ENCODE measurements at regions not wholly inside any gene's neighbourhood (a gene's known extent, or its start where the extent isn't known, plus 50 kb on each side); places are given as distances from the start of the nearest gene placed in this dataset.

DNA sequence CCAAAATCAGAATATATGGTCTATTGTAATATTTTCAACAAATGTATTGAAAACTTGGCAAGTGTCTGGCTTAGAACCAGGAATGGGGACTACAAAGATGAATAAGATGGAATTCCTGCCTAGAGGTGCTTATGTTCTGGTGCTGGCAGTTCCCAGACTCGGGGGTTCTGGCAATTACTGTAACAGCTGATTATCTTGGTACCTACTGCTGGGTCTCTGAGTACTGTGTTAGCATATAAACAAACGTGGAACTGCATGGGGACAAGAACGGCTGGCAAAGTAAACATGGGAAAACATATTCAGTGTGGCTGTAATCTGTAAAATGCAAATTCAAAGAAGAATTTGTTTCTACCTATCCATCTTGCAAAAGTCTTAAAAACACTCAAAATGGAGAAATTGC is 89.9 kb downstream of the SLC24A2 start:
- no peaks in the 10 kb centered on the region for H3K36me3 ChIP-seq (ENCODE audit: control insufficient read depth in 3 of 3, insufficient read depth in 2 of 3, low read depth in 1 of 3, low read length in 3 of 3)
- no peak for DNase-seq
- no peak overlapping the region for H3K27ac ChIP-seq (ENCODE audit: low read depth in 1 of 3, low read length in 2 of 3)
- FAIRE-seq = no peak
- no peaks in the 10 kb centered on the region for H3K9me3 ChIP-seq (ENCODE audit: control insufficient read depth in 2 of 2, insufficient read depth in 1 of 2, low read depth in 1 of 2, low read length in 1 of 2)
- no peak overlapping the region for H3K4me3 ChIP-seq (ENCODE audit: low read depth in 1 of 3, low read length in 3 of 3)
- WGBS, 3 donors = 15 to 27% (median 24%) methylated on average over 3 of the region's 3 CpGs
- no peaks in the 10 kb centered on the region for H3K27me3 ChIP-seq (ENCODE audit: control insufficient read depth in 3 of 3, insufficient read depth in 3 of 3, low read length in 3 of 3)
- no peaks in the 10 kb centered on the region for H3K4me1 ChIP-seq (ENCODE audit: control insufficient read depth in 3 of 3, insufficient read depth in 2 of 3, low read depth in 1 of 3, low read length in 2 of 3)

DNA sequence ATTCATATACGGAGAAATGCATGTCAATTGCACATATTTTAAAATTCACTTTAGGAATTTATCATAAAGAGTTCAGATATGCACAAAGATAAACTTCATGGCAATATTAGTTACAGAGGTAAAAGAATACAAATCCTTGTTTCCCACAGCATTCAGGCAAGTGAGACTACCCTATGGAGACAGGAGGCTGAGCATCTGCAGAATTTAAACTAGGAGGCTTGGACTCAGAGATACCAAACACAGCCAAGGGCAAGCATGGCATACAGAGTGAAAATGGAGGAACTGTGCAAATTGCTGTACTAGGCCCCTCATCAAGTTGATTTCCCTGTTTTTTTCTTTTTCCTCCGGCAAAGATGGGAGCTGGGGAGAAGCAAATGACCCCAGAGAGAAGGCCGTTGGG is 94.2 kb downstream of the SLC24A2 start:
- DNase-seq (no peak), FAIRE-seq (no peak)
- H3K27ac ChIP-seq (ENCODE audit: low read depth in 1 of 3, low read length in 2 of 3) = no peak overlapping the region
- no peaks in the 10 kb centered on the region for H3K36me3 ChIP-seq (ENCODE audit: control insufficient read depth in 3 of 3, insufficient read depth in 2 of 3, low read depth in 1 of 3, low read length in 3 of 3)
- 78 to 88% (median 85%) methylated on average over 3 of the region's 3 CpGs for WGBS, 3 donors
- H3K4me1 ChIP-seq (ENCODE audit: control insufficient read depth in 3 of 3, insufficient read depth in 2 of 3, low read depth in 1 of 3, low read length in 2 of 3) = no peaks in the 10 kb centered on the region
- no peak overlapping the region for H3K4me3 ChIP-seq (ENCODE audit: low read depth in 1 of 3, low read length in 3 of 3)
- no peaks in the 10 kb centered on the region for H3K27me3 ChIP-seq (ENCODE audit: control insufficient read depth in 3 of 3, insufficient read depth in 3 of 3, low read length in 3 of 3)
- no peaks in the 10 kb centered on the region for H3K9me3 ChIP-seq (ENCODE audit: control insufficient read depth in 2 of 2, insufficient read depth in 1 of 2, low read depth in 1 of 2, low read length in 1 of 2)

DNA sequence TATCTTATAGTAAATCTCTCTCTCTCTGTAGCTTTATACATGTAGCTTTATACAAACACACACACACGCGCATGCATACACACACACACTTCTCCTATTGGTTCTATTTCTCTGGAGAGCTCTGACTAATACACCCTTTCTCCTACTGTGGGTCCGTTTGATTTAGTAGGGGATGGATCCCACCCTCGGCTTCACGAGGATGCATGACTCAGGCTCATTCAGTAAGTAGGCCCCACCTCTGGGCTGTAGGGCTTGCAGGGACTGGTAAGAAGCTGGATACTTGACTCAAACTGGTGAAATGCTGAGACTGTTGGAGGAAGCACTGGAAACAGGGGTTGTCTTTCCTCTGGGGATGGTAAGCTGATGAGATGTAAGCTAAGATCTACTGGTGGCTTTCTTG is 98.7 kb downstream of the SLC24A2 start:
- WGBS, 3 donors = 81 to 85% (median 83%) methylated on average over 5 of the region's 5 CpGs
- no peak overlapping the region for H3K4me3 ChIP-seq (ENCODE audit: low read depth in 1 of 3, low read length in 3 of 3)
- no peaks in the 10 kb centered on the region for H3K4me1 ChIP-seq (ENCODE audit: control insufficient read depth in 3 of 3, insufficient read depth in 2 of 3, low read depth in 1 of 3, low read length in 2 of 3)
- H3K27me3 ChIP-seq (ENCODE audit: control insufficient read depth in 3 of 3, insufficient read depth in 3 of 3, low read length in 3 of 3) = no peaks in the 10 kb centered on the region
- no peak overlapping the region for H3K27ac ChIP-seq (ENCODE audit: low read depth in 1 of 3, low read length in 2 of 3)
- no peaks in the 10 kb centered on the region for H3K36me3 ChIP-seq (ENCODE audit: control insufficient read depth in 3 of 3, insufficient read depth in 2 of 3, low read depth in 1 of 3, low read length in 3 of 3)
- FAIRE-seq (no peak), DNase-seq (no peak)
- no peaks in the 10 kb centered on the region for H3K9me3 ChIP-seq (ENCODE audit: control insufficient read depth in 2 of 2, insufficient read depth in 1 of 2, low read depth in 1 of 2, low read length in 1 of 2)

DNA sequence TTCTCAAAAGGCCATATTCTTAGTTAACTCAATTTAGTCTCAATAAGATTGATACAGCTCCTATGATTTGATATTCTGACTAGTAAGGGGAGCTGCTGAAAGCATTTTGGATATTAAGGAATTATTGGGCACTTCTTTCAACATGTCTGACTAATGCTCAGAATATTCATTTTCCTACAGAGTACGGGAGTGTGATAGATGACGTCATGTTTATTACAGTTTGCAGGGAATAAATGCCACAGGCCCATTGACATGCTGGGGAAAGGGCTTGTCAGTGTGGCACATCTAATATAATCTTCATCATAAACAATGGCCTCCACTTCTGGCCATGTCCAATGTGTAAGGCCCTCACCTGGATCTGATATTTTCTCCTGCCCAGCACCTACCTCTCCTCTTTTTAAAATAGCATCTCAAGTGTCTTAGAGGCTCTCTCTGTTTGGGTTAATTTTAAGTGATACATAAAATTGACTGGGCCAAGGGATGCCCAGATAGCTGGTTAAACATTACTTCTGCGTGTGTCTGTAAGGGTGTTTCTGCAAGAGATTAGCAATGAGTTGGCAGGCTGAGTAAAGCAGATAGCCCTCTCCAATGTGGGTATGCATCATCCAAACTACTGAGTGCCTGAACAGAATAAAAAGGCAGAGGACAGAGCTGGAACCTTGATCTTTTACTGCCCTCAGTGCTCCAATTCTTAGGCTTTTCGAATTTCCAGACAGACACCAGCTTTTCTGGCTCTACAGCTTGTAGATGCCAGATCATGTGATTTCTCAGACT is 99.3 kb downstream of the SLC24A2 start:
- Histone ChIP-seq H3K36me3 (ENCODE audit: control insufficient read depth in 3 of 3, insufficient read depth in 2 of 3, low read depth in 1 of 3, low read length in 3 of 3) (no peaks in the 10 kb centered on the region), H3K27me3 (ENCODE audit: control insufficient read depth in 3 of 3, insufficient read depth in 3 of 3, low read length in 3 of 3) (no peaks in the 10 kb centered on the region), H3K27ac (ENCODE audit: low read depth in 1 of 3, low read length in 2 of 3) (no peak overlapping the region), H3K9me3 (ENCODE audit: control insufficient read depth in 2 of 2, insufficient read depth in 1 of 2, low read depth in 1 of 2, low read length in 1 of 2) (no peaks in the 10 kb centered on the region), H3K4me1 (ENCODE audit: control insufficient read depth in 3 of 3, insufficient read depth in 2 of 3, low read depth in 1 of 3, low read length in 2 of 3) (no peaks in the 10 kb centered on the region), H3K4me3 (ENCODE audit: low read depth in 1 of 3, low read length in 3 of 3) (no peak overlapping the region)
- FAIRE-seq = no peak
- no peak for DNase-seq
- 53 to 75% (median 64%) methylated on average over 4 of the region's 4 CpGs for WGBS, 3 donors

DNA sequence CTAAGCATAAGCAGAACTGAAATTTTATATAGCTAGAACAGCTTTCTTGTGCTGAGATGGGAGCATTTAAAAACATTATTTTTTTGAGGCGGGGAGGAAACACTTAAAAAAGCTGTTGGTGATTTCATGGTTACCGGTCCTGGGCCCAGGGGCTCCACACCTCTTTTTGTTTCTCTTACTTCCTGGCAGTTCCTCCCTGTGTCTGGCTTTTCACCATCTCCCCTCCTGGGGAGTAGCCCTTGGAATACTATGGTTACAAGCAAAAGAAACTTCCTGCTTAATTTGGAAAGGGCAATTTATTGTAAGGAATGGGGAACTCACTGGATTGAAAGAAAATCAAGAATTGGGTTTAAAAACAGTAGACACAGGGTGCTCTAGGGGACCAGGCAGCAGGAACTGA is 105.1 kb downstream of the SLC24A2 start:
- no peaks in the 10 kb centered on the region for H3K4me1 ChIP-seq (ENCODE audit: control insufficient read depth in 3 of 3, insufficient read depth in 2 of 3, low read depth in 1 of 3, low read length in 2 of 3)
- FAIRE-seq (no peak), DNase-seq (no peak)
- H3K27ac ChIP-seq (ENCODE audit: low read depth in 1 of 3, low read length in 2 of 3) = no peak overlapping the region
- no peaks in the 10 kb centered on the region for H3K27me3 ChIP-seq (ENCODE audit: control insufficient read depth in 3 of 3, insufficient read depth in 3 of 3, low read length in 3 of 3)
- H3K9me3 ChIP-seq (ENCODE audit: control insufficient read depth in 2 of 2, insufficient read depth in 1 of 2, low read depth in 1 of 2, low read length in 1 of 2) = no peaks in the 10 kb centered on the region
- WGBS, 3 donors = 65 to 83% (median 69%) methylated on average over 2 of the region's 2 CpGs
- H3K36me3 ChIP-seq (ENCODE audit: control insufficient read depth in 3 of 3, insufficient read depth in 2 of 3, low read depth in 1 of 3, low read length in 3 of 3) = no peaks in the 10 kb centered on the region
- H3K4me3 ChIP-seq (ENCODE audit: low read depth in 1 of 3, low read length in 3 of 3) = no peak overlapping the region

DNA sequence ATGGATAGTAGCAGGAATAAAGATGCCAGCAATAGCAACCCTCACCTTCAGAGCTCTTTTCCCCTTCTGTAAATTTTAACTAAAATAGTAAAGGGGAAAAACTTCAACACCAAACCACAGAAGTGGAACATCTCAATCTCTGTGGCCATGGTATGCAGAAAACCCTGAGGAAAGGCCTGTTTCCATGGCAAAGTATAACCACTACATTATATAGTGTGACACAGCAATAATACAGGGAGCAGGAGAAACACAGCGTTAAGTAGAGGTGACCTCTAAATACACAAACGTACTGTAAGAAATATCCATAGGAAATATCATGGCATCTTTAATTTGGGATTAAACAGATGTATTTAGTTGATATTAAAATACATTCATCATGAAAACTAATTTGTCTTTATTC is 106.4 kb downstream of the SLC24A2 start:
- no peak for DNase-seq
- Histone ChIP-seq H3K4me3 (ENCODE audit: low read depth in 1 of 3, low read length in 3 of 3) (no peak overlapping the region), H3K27ac (ENCODE audit: low read depth in 1 of 3, low read length in 2 of 3) (no peak overlapping the region), H3K27me3 (ENCODE audit: control insufficient read depth in 3 of 3, insufficient read depth in 3 of 3, low read length in 3 of 3) (no peaks in the 10 kb centered on the region), H3K4me1 (ENCODE audit: control insufficient read depth in 3 of 3, insufficient read depth in 2 of 3, low read depth in 1 of 3, low read length in 2 of 3) (no peaks in the 10 kb centered on the region), H3K36me3 (ENCODE audit: control insufficient read depth in 3 of 3, insufficient read depth in 2 of 3, low read depth in 1 of 3, low read length in 3 of 3) (no peaks in the 10 kb centered on the region), H3K9me3 (ENCODE audit: control insufficient read depth in 2 of 2, insufficient read depth in 1 of 2, low read depth in 1 of 2, low read length in 1 of 2) (no peaks in the 10 kb centered on the region)
- WGBS, 3 donors = 72 to 87% (median 77%) methylated on average over 2 of the region's 2 CpGs
- FAIRE-seq = no peak

DNA sequence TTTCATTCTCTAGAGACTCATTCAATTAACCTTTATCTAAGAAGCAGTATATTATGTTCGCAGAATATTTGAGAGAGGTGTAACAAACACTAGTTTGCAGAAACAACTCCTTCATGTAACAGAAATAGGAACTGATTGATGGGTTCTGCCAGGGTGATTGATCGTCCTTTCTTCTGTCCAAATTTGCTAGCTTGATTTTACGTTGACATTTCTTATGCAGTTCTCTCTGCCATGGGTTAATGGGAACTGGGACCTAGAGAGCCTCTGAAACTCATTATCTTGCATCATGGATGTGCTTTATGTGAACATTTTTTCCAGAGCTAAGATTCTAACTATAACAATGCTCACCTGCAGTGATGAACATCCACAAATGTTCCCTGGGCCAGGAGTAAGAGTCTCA is 107.0 kb downstream of the SLC24A2 start:
- no peak overlapping the region for H3K4me3 ChIP-seq (ENCODE audit: low read depth in 1 of 3, low read length in 3 of 3)
- WGBS, 3 donors = 59 to 77% (median 61%) methylated on average over 3 of the region's 3 CpGs
- no peaks in the 10 kb centered on the region for H3K27me3 ChIP-seq (ENCODE audit: control insufficient read depth in 3 of 3, insufficient read depth in 3 of 3, low read length in 3 of 3)
- H3K9me3 ChIP-seq (ENCODE audit: control insufficient read depth in 2 of 2, insufficient read depth in 1 of 2, low read depth in 1 of 2, low read length in 1 of 2) = no peaks in the 10 kb centered on the region
- H3K4me1 ChIP-seq (ENCODE audit: control insufficient read depth in 3 of 3, insufficient read depth in 2 of 3, low read depth in 1 of 3, low read length in 2 of 3) = no peaks in the 10 kb centered on the region
- no peaks in the 10 kb centered on the region for H3K36me3 ChIP-seq (ENCODE audit: control insufficient read depth in 3 of 3, insufficient read depth in 2 of 3, low read depth in 1 of 3, low read length in 3 of 3)
- no peak for FAIRE-seq
- H3K27ac ChIP-seq (ENCODE audit: low read depth in 1 of 3, low read length in 2 of 3) = no peak overlapping the region
- no peak for DNase-seq

DNA sequence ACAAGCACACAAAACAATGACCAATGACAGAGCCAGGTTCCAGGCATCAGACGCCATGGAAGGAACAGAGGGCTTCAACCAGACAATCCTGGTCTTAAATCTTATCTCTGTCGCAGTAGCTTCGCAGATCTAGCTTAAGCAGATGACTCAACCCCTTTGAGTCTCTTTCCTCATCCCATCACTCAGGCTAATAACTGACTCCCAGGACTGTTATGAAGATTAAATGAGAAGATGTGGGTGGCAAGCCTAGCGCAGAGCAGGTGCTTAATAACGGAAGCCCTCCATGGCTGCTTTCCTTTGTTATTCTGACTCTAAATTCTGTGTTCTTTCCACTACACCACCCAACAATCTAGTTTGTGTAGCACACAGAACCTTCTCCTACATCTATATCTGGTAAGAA is 110.9 kb downstream of the SLC24A2 start:
- Histone ChIP-seq H3K4me1 (ENCODE audit: control insufficient read depth in 3 of 3, insufficient read depth in 2 of 3, low read depth in 1 of 3, low read length in 2 of 3) (no peaks in the 10 kb centered on the region), H3K4me3 (ENCODE audit: low read depth in 1 of 3, low read length in 3 of 3) (no peak overlapping the region), H3K27me3 (ENCODE audit: control insufficient read depth in 3 of 3, insufficient read depth in 3 of 3, low read length in 3 of 3) (no peaks in the 10 kb centered on the region), H3K36me3 (ENCODE audit: control insufficient read depth in 3 of 3, insufficient read depth in 2 of 3, low read depth in 1 of 3, low read length in 3 of 3) (no peaks in the 10 kb centered on the region), H3K27ac (ENCODE audit: low read depth in 1 of 3, low read length in 2 of 3) (no peak overlapping the region), H3K9me3 (ENCODE audit: control insufficient read depth in 2 of 2, insufficient read depth in 1 of 2, low read depth in 1 of 2, low read length in 1 of 2) (no peaks in the 10 kb centered on the region)
- FAIRE-seq (no peak), DNase-seq (no peak)
- 73 to 85% (median 82%) methylated on average over 5 of the region's 5 CpGs for WGBS, 3 donors

DNA sequence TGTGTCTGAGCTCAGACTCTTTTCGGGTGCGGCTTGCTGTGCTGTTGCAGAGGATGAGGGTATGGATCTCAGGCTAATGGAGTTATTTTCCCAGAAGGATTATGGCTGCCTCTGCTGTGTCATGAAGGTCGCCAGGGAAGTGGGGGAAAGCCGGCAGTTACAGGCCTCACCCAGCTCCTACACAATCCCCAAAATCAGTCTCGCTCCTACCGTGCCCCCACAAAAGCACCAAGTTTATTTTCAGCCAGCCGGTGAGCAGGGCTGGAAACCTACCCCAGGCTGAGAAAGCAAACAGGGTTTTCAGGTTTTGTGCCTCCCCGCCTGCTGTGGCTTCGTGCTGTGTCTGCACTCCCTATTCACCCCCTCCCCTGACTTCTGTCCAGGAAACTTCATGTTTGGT is 113.3 kb downstream of the SLC24A2 start:
- H3K27ac ChIP-seq (ENCODE audit: low read depth in 1 of 3, low read length in 2 of 3) = no peak overlapping the region
- WGBS, 3 donors = 70 to 78% (median 76%) methylated on average over 9 of the region's 9 CpGs
- no peak for DNase-seq
- H3K9me3 ChIP-seq (ENCODE audit: control insufficient read depth in 2 of 2, insufficient read depth in 1 of 2, low read depth in 1 of 2, low read length in 1 of 2) = no peaks in the 10 kb centered on the region
- H3K4me1 ChIP-seq (ENCODE audit: control insufficient read depth in 3 of 3, insufficient read depth in 2 of 3, low read depth in 1 of 3, low read length in 2 of 3) = no peaks in the 10 kb centered on the region
- no peak for FAIRE-seq
- H3K4me3 ChIP-seq (ENCODE audit: low read depth in 1 of 3, low read length in 3 of 3) = no peak overlapping the region
- no peaks in the 10 kb centered on the region for H3K27me3 ChIP-seq (ENCODE audit: control insufficient read depth in 3 of 3, insufficient read depth in 3 of 3, low read length in 3 of 3)
- H3K36me3 ChIP-seq (ENCODE audit: control insufficient read depth in 3 of 3, insufficient read depth in 2 of 3, low read depth in 1 of 3, low read length in 3 of 3) = no peaks in the 10 kb centered on the region

Data from small intestine (tissue), 7 donors.